KMS-11 (cell line): ENCODE measurements at regions not wholly inside any gene's neighbourhood (a gene's known extent, or its start where the extent isn't known, plus 50 kb on each side); places are given as distances from the start of the nearest gene placed in this dataset.
"Not testable (repeated sequence)": the region's sequence is repeated elsewhere in the genome, so short reads cannot be mapped to it uniquely, and the experiment has no call there.

ENCODE experiments used
- H2AFZ ChIP-seq: fragments of 200-600 bp; sonication (generic); 2 replicates; pipeline ENCODE4 v1.6.1; 2016; ENCODE audit warnings: antibody characterized with exemption, mixed run types, low read depth
- H3K27ac ChIP-seq: fragments of 200-600 bp; sonication (generic); 2 replicates; pipeline ENCODE4 v1.6.1; 2016; ENCODE audit warnings: mild to moderate bottlenecking, mixed run types
- H3K27me3 ChIP-seq: fragments of 200-600 bp; sonication (generic); 2 replicates; pipeline ENCODE4 v1.6.1; 2017; ENCODE audit warnings: mild to moderate bottlenecking, low read depth, mixed run types, moderate library complexity; ENCODE audit not compliant: insufficient read depth
- H3K36me3 ChIP-seq: fragments of 200-600 bp; sonication (generic); 2 replicates; pipeline ENCODE4 v1.6.1; 2017; ENCODE audit warnings: mild to moderate bottlenecking, mixed run types; ENCODE audit not compliant: insufficient read depth
- H3K4me1 ChIP-seq: fragments of 200-600 bp; sonication (generic); 2 replicates; pipeline ENCODE4 v1.6.1; 2016; ENCODE audit warnings: mild to moderate bottlenecking, low read depth, mixed run types; ENCODE audit not compliant: poor library complexity, severe bottlenecking
- H3K4me2 ChIP-seq: fragments of 200-600 bp; sonication (generic); 2 replicates; pipeline ENCODE4 v1.7.0; 2016; ENCODE audit warnings: mild to moderate bottlenecking, mixed run types
- H3K4me3 ChIP-seq: fragments of 200-600 bp; sonication (generic); IDR thresholded peaks from 2 replicates; pipeline ENCODE4 v1.6.1; 2017; ENCODE audit warnings: low read depth, low read length, mixed read lengths; ENCODE audit not compliant: insufficient read depth
- H3K79me2 ChIP-seq: fragments of 200-600 bp; sonication (generic); 2 replicates; pipeline ENCODE4 v1.6.1; 2016; ENCODE audit warnings: low read depth, mixed run types; ENCODE audit not compliant: insufficient read depth
- H3K9ac ChIP-seq: fragments of 200-600 bp; sonication (generic); 2 replicates; pipeline ENCODE4 v1.6.1; 2016; ENCODE audit warnings: mild to moderate bottlenecking, mixed run types
- H4K20me1 ChIP-seq: fragments of 200-600 bp; sonication (generic); 2 replicates; pipeline ENCODE4 v1.6.1; 2016; ENCODE audit warnings: mild to moderate bottlenecking, mixed run types; ENCODE audit not compliant: insufficient read depth

- H3K4me3 ChIP-seq, H4K20me1 ChIP-seq, H3K4me2 ChIP-seq, H3K27me3 ChIP-seq, H2AFZ ChIP-seq, H3K79me2 ChIP-seq, H3K4me1 ChIP-seq, H3K36me3 ChIP-seq, H3K9ac ChIP-seq, H3K27ac ChIP-seq: not testable (repeated sequence)
Measured at GRCh38 chr15:20305912-20306311, 235.7 kb downstream of the GOLGA6L6 start.

- not testable (repeated sequence) for H3K79me2 ChIP-seq, H3K4me2 ChIP-seq, H2AFZ ChIP-seq, H4K20me1 ChIP-seq, H3K4me3 ChIP-seq, H3K36me3 ChIP-seq, H3K4me1 ChIP-seq, H3K9ac ChIP-seq, H3K27me3 ChIP-seq, H3K27ac ChIP-seq
Measured at GRCh38 chr15:20305015-20305465, 236.6 kb downstream of the GOLGA6L6 start.

- not testable (repeated sequence) for H3K4me1 ChIP-seq, H3K27me3 ChIP-seq, H3K27ac ChIP-seq, H3K79me2 ChIP-seq, H3K36me3 ChIP-seq, H3K4me3 ChIP-seq, H3K9ac ChIP-seq, H3K4me2 ChIP-seq, H4K20me1 ChIP-seq, H2AFZ ChIP-seq
Measured at GRCh38 chr15:20304282-20305014, 237.2 kb downstream of the GOLGA6L6 start.

GRCh38 chr15:20303248-20304171 is 238.1 kb downstream of the GOLGA6L6 start:
- H3K4me2 ChIP-seq, H3K27me3 ChIP-seq, H4K20me1 ChIP-seq, H3K36me3 ChIP-seq, H3K9ac ChIP-seq, H3K4me1 ChIP-seq, H3K27ac ChIP-seq, H3K79me2 ChIP-seq, H2AFZ ChIP-seq, H3K4me3 ChIP-seq: not testable (repeated sequence)

- not testable (repeated sequence) for H3K79me2 ChIP-seq, H3K4me1 ChIP-seq, H3K4me3 ChIP-seq, H3K9ac ChIP-seq, H4K20me1 ChIP-seq, H2AFZ ChIP-seq, H3K4me2 ChIP-seq, H3K27me3 ChIP-seq, H3K27ac ChIP-seq, H3K36me3 ChIP-seq
Measured at GRCh38 chr15:20302141-20303069, 239.2 kb downstream of the GOLGA6L6 start.

GRCh38 chr15:20301471-20302081 is 240.0 kb downstream of the GOLGA6L6 start:
- not testable (repeated sequence) for H3K4me3 ChIP-seq, H3K27ac ChIP-seq

GRCh38 chr15:20301041-20301390 is 240.6 kb downstream of the GOLGA6L6 start:
- H3K36me3 ChIP-seq, H3K79me2 ChIP-seq, H3K4me1 ChIP-seq, H3K4me3 ChIP-seq, H3K27ac ChIP-seq, H2AFZ ChIP-seq, H3K27me3 ChIP-seq, H3K4me2 ChIP-seq, H3K9ac ChIP-seq, H4K20me1 ChIP-seq: not testable (repeated sequence)

More at GRCh38 chr15:20301471-20302081, 240.0 kb downstream of the GOLGA6L6 start:
- not testable (repeated sequence) for H4K20me1 ChIP-seq, H3K4me2 ChIP-seq, H3K36me3 ChIP-seq, H3K4me1 ChIP-seq, H2AFZ ChIP-seq, H3K79me2 ChIP-seq, H3K9ac ChIP-seq, H3K27me3 ChIP-seq

GRCh38 chr15:20300351-20301040 is 241.1 kb downstream of the GOLGA6L6 start:
- H3K79me2 ChIP-seq, H3K27me3 ChIP-seq, H3K27ac ChIP-seq, H3K36me3 ChIP-seq, H3K4me1 ChIP-seq, H3K9ac ChIP-seq, H4K20me1 ChIP-seq, H3K4me2 ChIP-seq, H2AFZ ChIP-seq, H3K4me3 ChIP-seq: not testable (repeated sequence)

GRCh38 chr15:20297603-20298123 is 243.9 kb downstream of the GOLGA6L6 start:
- H3K79me2 ChIP-seq, H3K36me3 ChIP-seq, H3K27me3 ChIP-seq, H3K4me2 ChIP-seq, H2AFZ ChIP-seq, H3K27ac ChIP-seq, H3K4me1 ChIP-seq, H4K20me1 ChIP-seq, H3K4me3 ChIP-seq, H3K9ac ChIP-seq: not testable (repeated sequence)
